NOMO-1 treated with DMSO at 0.1 percent for 48 hours (cell line): ENCODE measurements at regions not wholly inside any gene's neighbourhood (a gene's known extent, or its start where the extent isn't known, plus 50 kb on each side); places are given as distances from the start of the nearest gene placed in this dataset.
"Not testable (repeated sequence)": the region's sequence is repeated elsewhere in the genome, so short reads cannot be mapped to it uniquely, and the experiment has no call there.

Source experiments
- DNase-seq: peaks from one replicate; lab custom pipeline; 2025; ENCODE audit not compliant: unreplicated experiment; lab: John Stamatoyannopoulos, UW

GRCh38 chr9:100639854-100640253 lies 62.0 kb downstream of the CAVIN4 start:
- no peak for DNase-seq

- no peak for DNase-seq
These were observed 62.7 kb downstream of the CAVIN4 start for GRCh38 chr9:100640447-100641050.

GRCh38 chr9:100641166-100641565 lies 63.3 kb downstream of the CAVIN4 start:
- no peak for DNase-seq

GRCh38 chr9:100652850-100653249 lies 75.0 kb downstream of the CAVIN4 start:
- DNase-seq = no peak

- DNase-seq = no peak
These were observed 75.9 kb downstream of the CAVIN4 start for GRCh38 chr9:100653643-100654334.

- DNase-seq = not testable (repeated sequence)
These were observed 79.0 kb downstream of the CAVIN4 start for GRCh38 chr9:100656851-100657250.

- DNase-seq = no peak
These were observed 83.8 kb downstream of the CAVIN4 start for GRCh38 chr9:100661668-100662067.

- no peak for DNase-seq
These were observed 84.2 kb downstream of the CAVIN4 start for GRCh38 chr9:100662122-100662521.

GRCh38 chr9:100667448-100667847 lies 89.6 kb downstream of the CAVIN4 start:
- no peak for DNase-seq

- no peak for DNase-seq
These were observed 90.1 kb downstream of the CAVIN4 start for GRCh38 chr9:100668024-100668423.

- DNase-seq = no peak
These were observed 92.1 kb downstream of the CAVIN4 start for GRCh38 chr9:100669968-100670367.

GRCh38 chr9:100670719-100671118 lies 92.8 kb downstream of the CAVIN4 start:
- DNase-seq = no peak

- DNase-seq = no peak
These were observed 94.0 kb downstream of the CAVIN4 start for GRCh38 chr9:100671898-100672297.

- DNase-seq = no peak
These were observed 95.4 kb downstream of the CAVIN4 start for GRCh38 chr9:100673249-100673648.

GRCh38 chr9:100674419-100675122 lies 96.7 kb downstream of the CAVIN4 start:
- DNase-seq = no peak

GRCh38 chr9:100679834-100680233 lies 102.0 kb downstream of the CAVIN4 start:
- DNase-seq = no peak

GRCh38 chr9:100686420-100686819 lies 108.5 kb downstream of the CAVIN4 start:
- DNase-seq = no peak

GRCh38 chr9:100689635-100690034 lies 111.8 kb downstream of the CAVIN4 start:
- no peak for DNase-seq

- no peak for DNase-seq
These were observed 112.6 kb downstream of the CAVIN4 start for GRCh38 chr9:100690438-100690837.

- no peak for DNase-seq
These were observed 119.5 kb downstream of the CAVIN4 start for GRCh38 chr9:100697339-100697738.

GRCh38 chr9:100698945-100699344 lies 121.1 kb downstream of the CAVIN4 start:
- DNase-seq = no peak

GRCh38 chr9:100699668-100700067 lies 121.8 kb downstream of the CAVIN4 start:
- DNase-seq = no peak
